ENCODE measurements at regions not wholly inside any gene's neighbourhood (a gene's known extent, or its start where the extent isn't known, plus 50 kb on each side); places are given as distances from the start of the nearest gene placed in this dataset.
"Not testable (repeated sequence)": the region's sequence is repeated elsewhere in the genome, so short reads cannot be mapped to it uniquely, and the experiment has no call there.

GRCh38 chr7:76678500-76678899 lies 51.4 kb upstream of the POMZP3 start:
- not testable (repeated sequence) for DNase-seq (ENCODE audit: low read depth)

GRCh38 chr7:76676890-76677289 lies 49.8 kb upstream of the POMZP3 start:
- DNase-seq (ENCODE audit: low read depth); H3K4me3 ChIP-seq (ENCODE audit: low read depth, low read length): not testable (repeated sequence)

More at GRCh38 chr7:76678500-76678899, 51.4 kb upstream of the POMZP3 start:
- not testable (repeated sequence) for H3K4me3 ChIP-seq (ENCODE audit: low read depth, low read length)

Data from NB4 (cell line).